ENCODE measurements at regions not wholly inside any gene's neighbourhood (a gene's known extent, or its start where the extent isn't known, plus 50 kb on each side); places are given as distances from the start of the nearest gene placed in this dataset.
"Not testable (repeated sequence)": the region's sequence is repeated elsewhere in the genome, so short reads cannot be mapped to it uniquely, and the experiment has no call there.

DNA sequence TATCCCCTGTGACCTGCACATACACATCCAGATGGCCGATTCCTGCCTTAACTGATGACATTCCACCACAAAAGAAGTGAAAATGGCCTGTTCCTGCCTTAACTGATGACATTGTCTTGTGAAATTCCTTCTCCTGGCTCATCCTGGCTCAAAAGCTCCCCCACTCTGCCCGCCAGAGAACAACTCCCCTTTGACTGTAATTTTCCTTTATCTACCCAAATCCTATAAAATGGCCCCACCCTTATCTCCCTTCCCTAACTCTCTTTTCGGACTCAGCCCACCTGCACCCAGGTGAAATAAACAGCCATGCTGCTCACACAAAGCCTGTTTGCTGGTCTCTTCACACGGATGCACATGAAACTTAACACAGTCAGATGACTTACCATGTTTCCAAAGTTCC, 403.8 kb downstream of the TBC1D32 start:
- TF ChIP-seq, protein P1, sequence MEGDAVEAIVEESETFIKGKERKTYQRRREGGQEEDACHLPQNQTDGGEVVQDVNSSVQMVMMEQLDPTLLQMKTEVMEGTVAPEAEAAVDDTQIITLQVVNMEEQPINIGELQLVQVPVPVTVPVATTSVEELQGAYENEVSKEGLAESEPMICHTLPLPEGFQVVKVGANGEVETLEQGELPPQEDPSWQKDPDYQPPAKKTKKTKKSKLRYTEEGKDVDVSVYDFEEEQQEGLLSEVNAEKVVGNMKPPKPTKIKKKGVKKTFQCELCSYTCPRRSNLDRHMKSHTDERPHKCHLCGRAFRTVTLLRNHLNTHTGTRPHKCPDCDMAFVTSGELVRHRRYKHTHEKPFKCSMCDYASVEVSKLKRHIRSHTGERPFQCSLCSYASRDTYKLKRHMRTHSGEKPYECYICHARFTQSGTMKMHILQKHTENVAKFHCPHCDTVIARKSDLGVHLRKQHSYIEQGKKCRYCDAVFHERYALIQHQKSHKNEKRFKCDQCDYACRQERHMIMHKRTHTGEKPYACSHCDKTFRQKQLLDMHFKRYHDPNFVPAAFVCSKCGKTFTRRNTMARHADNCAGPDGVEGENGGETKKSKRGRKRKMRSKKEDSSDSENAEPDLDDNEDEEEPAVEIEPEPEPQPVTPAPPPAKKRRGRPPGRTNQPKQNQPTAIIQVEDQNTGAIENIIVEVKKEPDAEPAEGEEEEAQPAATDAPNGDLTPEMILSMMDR (conservative IDR thresholded peaks at IDR 0.05; ENCODE audit: low read length), result not testable (repeated sequence)
- TF ChIP-seq EZH2phosphoT487 (IDR thresholded peaks at IDR 0.05; ENCODE audit: borderline replicate concordance, low read depth, low read length), result not testable (repeated sequence)
